ENCODE measurements at regions not wholly inside any gene's neighbourhood (a gene's known extent, or its start where the extent isn't known, plus 50 kb on each side); places are given as distances from the start of the nearest gene placed in this dataset.

- no peak for TF ChIP-seq POLR2A (IDR thresholded peaks at IDR 0.05)
- TF ChIP-seq CTCF (IDR thresholded peaks at IDR 0.05), result no peak
- TF ChIP-seq POLR2AphosphoS5 (IDR thresholded peaks at IDR 0.05), result no peak
- no peak for TF ChIP-seq EP300 (IDR thresholded peaks at IDR 0.05)
Measured at GRCh38 chr1:239261521-239261920, 124.8 kb upstream of the CHRM3 start.

Measured in upper lobe of left lung (tissue), 4 donors.